Germinal center (tissue), 1 donor: ENCODE measurements at regions not wholly inside any gene's neighbourhood (a gene's known extent, or its start where the extent isn't known, plus 50 kb on each side); places are given as distances from the start of the nearest gene placed in this dataset.

ENCODE experiments used
- DNase-seq: peaks from one replicate; pipeline ENCODE4 v3.0.0; 2012; ENCODE audit warnings: mixed read lengths, low spot score

GRCh38 chr12:98402091-98402490 is 113.3 kb upstream of the TMPO start:
- no peak for DNase-seq

GRCh38 chr12:98402671-98403070 is 112.7 kb upstream of the TMPO start:
- no peak for DNase-seq

DNA sequence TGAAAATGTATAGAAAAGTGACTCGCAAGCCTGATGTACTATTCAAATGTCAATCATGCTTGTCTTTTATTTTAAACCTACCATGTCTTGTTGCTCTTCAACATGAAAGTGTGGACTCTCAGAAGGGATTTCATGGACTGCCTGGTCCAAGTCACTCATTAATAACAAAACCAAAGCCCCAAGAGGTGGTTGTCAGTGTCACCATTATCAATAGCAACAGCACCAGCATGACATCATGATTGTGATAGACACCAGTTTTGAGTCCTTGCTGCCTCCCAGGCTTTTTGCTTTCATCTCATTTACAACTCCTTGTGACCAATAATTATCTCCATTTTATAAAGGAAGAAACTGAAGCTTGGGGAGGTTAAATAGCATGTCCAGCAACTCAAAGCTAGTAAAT is 112.0 kb upstream of the TMPO start:
- DNase-seq = no peak

GRCh38 chr12:98403936-98404335 is 111.5 kb upstream of the TMPO start:
- no peak for DNase-seq

GRCh38 chr12:98405805-98406366 is 109.5 kb upstream of the TMPO start:
- DNase-seq = no peak

- no peak for DNase-seq
Measured at GRCh38 chr12:98406378-98406777, 109.0 kb upstream of the TMPO start.

- DNase-seq = no peak
Measured at GRCh38 chr12:98408681-98409080, 106.7 kb upstream of the TMPO start.

DNA sequence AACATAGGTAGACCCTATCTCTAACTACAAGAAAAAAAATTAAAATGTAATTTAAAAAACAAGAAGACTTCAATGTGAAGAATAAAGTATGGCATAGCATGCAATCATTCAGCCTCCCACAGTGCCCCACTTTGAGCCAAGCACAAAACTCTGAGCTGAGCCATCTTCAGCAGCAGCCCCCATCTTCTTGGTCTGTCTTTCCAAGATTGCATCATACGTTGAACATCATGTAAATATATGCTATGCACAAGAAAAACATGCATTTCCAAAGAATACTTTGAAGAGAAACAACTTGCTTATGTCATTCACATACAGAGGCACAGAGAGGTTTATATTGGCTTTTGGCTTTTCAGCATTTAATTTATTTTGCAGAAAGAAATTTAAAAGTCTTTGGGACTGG is 105.8 kb upstream of the TMPO start:
- DNase-seq = no peak

- no peak for DNase-seq
Measured at GRCh38 chr12:98410356-98410755, 105.0 kb upstream of the TMPO start.

DNA sequence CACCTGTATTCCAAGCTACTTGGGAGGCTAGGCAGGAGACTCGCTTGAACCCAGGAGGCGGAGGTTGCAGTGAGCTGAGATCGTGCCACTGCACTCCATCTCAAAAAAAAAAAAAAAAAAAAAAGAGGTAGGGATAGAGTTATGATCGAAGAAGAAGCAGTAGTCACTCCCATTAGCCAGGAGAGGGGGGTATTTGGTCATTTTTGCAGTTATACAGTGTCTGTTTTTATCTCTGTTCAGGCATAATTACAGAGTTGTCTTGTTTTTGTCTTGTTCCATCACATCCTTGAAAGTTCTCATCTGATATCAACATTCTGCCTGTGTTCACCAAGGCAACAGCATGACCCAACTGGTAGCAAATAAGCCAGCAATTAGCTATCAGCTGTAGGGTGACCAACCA is 98.5 kb upstream of the TMPO start:
- no peak for DNase-seq

DNA sequence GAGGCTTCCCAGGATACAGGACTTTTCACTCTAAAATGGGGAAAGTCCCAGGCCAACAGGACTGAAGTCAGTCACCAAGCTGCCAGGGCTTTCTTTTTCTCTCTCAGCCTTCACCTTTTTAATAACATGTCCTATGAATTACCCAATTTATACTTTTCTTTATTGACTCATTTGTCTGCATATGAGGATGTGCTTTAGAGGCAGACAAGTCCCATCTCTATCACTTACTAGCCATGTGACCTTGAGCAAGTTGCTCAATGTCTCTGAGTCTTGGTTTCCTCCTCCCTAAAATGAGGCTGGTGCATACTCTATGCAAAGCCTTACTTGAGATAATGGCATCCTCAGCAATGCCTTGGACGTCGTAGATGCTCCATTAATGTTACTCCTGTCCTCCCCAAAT is 98.1 kb upstream of the TMPO start:
- no peak for DNase-seq

DNA sequence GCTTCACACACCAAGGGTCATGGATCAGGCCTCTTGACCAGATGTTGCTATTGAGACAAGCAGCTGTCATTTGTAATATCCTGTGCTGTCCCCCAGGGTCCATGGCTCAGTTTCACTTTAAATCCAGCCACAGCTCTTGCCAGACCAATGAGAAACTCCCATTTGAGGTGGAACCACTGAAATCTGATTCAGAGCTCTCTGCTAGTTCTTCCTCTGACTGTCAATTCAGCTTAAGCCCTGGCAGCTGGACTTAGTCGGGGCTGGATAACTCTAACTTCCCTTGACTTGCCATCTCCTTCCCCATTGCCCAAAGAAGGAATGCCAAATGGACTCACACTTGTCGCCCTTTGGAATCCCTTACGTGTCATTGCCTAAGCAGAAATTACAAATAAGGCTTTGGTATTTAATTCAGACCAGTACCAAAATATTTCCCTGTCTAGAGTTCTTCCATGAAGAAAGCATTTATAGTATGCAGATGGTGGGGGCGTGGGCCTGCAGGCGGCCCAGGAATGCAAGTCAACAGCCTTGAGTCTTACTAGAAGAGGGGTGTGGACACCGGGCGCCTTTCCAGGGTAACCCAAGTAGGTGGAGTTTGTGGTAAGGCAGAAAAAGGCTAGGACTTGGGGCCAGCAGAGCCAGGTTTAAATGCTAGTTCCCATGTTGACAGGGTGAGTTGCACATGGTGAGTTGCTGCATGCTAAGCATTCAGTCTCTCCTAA is 96.9 kb upstream of the TMPO start:
- no peak for DNase-seq

DNA sequence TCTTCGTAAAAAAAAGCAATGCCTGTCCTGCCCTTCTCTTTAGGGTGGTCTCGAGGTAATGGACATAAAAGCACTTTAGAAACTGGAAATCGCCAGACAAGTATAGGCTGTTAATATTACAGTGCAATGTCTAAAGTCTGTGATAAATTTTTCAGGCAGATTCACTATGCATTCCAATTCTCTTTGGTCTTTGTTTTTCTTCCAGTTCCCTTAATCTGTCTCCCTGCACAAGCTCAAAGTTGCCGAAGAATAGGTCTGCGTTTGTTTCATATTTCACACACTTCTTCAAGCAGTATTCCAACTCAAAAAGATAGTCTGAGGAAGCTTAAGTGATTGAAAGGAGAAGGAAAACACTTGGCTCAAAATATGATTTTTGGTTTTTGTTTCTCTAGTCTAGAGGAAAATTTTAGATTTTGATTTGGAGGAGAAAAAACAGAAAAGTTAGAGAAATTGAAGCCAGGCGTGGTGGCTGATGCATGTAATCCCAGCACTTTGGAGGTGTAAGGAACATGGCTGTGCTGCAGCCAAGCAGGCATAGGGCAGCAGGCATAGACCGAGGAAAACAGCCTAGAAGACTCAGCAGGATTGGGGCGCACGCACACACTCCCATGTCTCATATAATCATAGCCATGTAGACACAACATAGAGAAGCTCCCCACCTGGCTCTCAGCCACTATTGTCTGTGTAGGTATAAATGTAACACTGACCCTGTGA is 96.2 kb upstream of the TMPO start:
- DNase-seq = no peak

- no peak for DNase-seq
Measured at GRCh38 chr12:98419795-98420404, 95.5 kb upstream of the TMPO start.

DNA sequence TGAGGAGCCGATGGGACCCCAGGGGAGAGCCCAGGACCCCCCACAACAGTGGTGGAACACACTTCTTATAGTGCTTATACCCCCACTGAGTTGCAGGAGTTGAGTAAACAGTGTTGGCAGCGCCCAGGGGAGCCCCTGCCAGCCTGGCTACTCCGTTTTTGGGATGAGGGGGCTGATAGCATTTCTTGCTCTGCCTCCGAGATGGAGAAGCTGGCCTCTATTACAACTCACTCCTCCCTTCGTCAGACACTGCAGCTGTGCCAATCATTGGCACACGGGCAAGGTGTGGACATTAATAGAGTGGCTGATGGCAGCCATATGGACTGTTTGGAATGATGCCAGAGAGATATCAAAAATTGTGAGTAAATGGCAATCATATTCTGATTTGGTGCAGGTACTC is 94.9 kb upstream of the TMPO start:
- no peak for DNase-seq

DNA sequence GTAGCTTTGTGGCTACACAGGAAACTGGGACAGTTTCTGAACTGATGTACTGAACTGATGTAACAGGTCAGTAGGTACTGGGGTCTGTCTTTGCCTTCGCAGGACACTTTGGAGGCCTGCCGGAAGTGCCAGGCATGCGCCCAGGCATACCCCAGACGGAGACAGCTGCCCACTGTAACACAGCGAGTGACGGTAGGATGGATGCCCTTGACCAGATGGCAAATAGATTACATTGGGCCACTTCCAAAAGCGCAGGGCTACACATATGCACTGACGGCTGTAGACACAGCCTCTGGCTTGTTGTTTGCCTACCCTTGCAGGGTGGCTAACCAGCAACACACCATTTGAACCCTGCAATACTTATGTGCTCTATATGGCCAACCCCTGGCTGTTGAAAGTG is 94.1 kb upstream of the TMPO start:
- DNase-seq = no peak

DNA sequence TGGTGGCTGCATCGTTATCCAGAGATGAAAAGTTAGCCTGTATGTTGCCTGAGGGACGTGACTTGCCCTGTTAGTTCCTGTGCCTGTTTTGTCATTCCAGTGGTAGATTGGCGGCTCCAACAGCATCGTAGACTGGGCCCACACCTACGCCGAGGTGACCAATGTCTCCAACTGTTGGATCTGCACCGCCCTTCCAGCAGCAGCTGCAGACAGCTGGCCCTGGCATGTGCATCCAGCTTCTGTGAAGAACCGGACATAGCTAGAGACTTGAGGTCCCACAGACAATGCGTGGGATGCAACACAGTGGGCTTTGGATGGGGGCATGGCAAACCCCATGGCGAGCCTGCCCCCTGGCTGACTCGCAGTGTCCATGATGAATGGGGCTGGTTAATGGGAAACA is 93.0 kb upstream of the TMPO start:
- no peak for DNase-seq

DNA sequence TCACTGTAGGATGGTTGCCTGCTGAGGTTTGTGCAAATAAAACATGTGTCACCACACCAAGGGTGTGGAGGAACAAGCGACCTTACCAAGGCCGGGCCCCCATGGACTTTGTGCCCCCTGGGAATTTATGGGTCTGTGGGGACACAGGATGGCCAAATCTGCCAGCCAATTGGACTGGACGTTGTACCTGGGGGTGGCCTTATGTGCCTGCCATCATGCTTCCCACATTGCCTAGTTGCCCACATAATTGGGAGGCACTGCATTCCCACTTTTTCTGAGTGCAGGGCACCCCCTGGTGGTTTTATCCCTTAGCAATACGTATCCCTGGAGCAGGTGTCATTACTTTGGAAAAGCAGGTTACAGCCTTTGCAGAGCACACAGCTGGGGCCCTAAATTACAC is 92.6 kb upstream of the TMPO start:
- no peak for DNase-seq

GRCh38 chr12:98423963-98424362 is 91.4 kb upstream of the TMPO start:
- DNase-seq = no peak

DNA sequence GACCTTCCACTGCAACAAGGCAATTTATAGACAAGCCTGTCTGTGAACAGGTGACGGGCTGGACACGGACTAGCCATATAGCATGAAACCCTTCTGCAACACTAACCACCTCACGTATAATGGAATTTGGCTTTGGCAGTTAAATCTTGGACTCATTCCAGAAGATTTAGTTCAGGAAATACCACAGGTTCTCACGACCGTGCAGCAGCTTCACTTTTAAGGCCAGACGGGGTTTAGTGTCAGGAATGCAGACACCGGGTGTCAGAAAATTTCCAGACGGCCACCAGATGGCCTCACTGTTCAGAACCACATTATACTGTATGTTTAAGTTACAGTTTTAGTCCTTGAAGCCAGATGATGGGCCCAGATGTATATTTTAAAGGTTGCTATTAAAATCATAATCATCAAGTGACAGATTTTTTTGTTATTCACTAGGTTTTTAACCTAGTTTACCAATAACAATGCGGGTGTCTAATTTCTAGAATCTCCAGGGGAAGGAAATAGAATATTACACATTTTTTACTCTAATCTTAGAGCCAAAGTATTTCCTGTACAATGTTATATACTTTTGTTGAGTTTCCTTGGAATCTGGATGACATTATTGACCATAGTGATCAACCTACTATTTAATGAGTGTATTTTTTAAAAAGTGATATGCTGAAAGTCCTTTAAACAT is 90.5 kb upstream of the TMPO start:
- peak; percentile 45 for DNase-seq

DNA sequence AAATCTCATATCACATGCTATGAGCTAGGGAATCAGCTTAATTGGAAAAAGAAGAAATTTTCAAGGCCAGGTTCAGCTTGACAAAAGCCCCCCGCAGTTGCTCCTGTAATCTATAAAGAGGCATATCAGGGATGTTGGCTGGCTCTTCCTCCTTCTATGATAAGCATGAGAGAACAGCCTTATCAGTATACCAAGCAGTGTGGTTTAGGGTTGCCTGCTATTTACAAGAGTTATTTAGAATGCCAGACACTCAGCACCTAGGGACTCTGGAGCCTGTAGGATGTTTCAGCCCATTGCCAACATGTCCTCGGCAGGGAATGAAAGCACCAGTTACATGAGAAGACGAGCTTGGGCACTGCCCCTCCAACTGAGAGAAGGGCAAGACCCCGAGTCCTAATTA is 89.5 kb upstream of the TMPO start:
- DNase-seq = no peak

DNA sequence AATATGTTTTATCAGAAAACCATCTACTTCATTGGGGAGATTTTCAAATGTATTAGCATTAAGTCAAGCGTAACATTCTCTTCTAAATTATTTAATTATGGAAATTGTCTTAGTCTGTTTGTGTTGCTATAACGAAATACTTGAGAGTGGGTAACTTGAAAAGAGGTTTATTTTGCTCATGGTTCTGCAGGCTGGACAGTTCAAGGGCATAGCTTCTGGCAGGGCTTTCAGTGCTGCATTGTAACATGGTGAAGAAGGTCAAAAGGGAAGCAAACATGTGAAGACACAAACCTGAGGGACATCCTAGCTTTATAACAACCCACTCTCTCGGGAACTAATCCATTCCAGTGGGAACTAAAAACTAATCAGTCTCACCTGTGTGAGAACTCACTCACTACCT is 84.3 kb upstream of the TMPO start:
- no peak for DNase-seq

DNA sequence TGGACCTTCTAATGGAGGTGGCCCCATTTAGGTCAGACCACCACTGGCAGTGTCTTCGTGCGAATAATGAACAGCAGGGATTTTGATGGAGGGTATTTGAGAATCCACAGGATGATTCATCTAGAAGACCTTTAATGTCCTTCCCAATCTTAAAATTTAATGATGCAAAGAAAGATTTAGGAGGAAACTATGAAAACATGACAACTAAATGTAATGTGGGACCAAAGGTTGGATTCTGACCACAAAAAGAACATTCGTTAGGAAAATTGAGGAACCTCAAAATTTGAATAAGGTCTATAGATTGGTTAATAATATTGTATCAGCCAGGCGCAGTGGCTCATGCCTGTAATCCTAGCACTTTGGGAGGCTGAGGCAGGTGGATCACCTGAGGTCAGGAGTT is 78.2 kb upstream of the TMPO start:
- no peak for DNase-seq
